Retinal pigment epithelial cell (primary cell): ENCODE measurements at regions not wholly inside any gene's neighbourhood (a gene's known extent, or its start where the extent isn't known, plus 50 kb on each side); places are given as distances from the start of the nearest gene placed in this dataset.

Source experiments
- DNase-seq: peaks from one replicate; pipeline ENCODE4 v3.0.0-alpha.2; 2010; ENCODE audit warnings: low read depth
- H3K4me3 ChIP-seq: 2 replicates; pipeline ENCODE4 v1.5.1; 2011; ENCODE audit warnings: mild to moderate bottlenecking, low read length, control low read depth, moderate library complexity
- CTCF ChIP-seq: conservative IDR thresholded peaks from 2 replicates; pipeline ENCODE4 v1.5.1; 2011; ENCODE audit warnings: low read depth, low read length, control low read depth, inconsistent platforms

GRCh38 chr1:43041591-43041990, 82.9 kb upstream of the SLC2A1 start:
- TF ChIP-seq CTCF = no peak
- H3K4me3 ChIP-seq = no peak overlapping the region
- DNase-seq = no peak

DNA sequence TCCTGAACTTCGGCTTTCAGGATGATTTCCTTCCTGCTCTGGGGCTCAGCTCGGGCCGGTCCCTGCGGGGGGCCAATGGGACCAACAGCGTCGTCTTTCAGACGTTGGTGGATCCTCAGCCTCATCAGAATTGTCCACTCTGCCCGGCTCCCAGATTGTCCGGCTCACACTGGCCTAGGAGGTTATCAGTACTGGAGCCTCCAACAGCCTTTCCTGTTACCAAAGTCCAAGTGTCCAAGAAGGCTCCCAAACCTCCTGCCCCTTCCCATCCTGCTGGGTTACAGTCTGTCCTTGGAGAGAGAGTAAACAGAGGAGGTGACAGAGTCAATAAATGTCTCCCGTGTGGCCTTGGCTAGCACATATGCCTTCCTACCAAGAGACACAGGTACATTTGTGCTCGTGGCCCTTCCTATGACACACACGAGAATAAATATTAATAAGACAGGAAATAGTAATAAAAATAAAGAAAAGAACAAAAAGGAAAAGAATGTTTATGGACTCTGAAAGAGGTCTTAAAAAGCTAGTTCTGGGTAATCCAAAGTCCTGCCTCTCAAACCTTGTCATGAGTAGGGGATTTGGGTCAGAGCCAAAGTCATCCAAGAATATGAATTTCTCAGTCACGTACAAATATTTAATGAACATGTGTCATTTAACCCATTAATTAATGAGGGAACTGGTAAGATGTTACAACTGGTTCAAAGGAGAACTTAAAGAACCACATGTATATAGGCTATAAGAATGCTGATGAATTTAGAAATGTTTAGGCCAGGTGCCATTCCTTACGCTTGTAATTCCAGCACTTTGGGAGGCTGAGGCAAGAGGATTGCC, 80.8 kb upstream of the SLC2A1 start:
- H3K4me3 ChIP-seq = no peak overlapping the region
- TF ChIP-seq CTCF = no peak
- peak; percentile 54 for DNase-seq

DNA sequence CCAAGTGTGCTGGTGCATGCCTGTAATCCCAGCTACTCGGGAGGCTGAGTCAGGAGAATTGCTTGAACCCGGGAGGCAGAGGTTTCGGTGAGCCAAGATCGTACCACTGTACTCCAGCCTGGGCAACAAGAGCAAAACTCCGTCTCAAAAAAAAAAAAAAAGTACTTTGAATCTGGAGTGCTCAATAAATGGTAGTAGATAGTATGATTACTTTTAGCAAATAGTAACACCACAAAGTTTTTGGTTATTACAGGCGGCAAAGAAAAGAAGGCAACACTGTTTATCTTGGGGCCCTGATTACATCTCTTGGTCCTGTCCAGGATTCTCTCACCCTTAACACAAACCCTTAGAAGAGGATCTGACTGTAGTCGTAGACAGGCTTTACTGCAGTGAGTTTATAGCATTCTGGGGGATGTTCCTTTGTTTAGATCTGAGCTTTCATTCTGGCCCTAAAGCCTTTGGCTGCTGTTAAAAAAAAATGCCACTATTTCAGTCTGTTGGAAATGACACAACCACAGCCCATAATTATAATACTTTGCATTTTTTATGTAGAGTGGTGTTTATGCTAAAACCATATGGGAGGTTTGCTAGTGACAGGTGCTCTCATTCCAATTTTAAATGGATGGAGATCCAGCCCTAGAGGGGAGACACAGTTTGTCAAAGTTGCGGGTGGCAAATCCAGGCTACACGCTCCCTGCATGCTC, 79.7 kb upstream of the SLC2A1 start:
- TF ChIP-seq CTCF = no peak
- DNase-seq = no peak
- no peak overlapping the region for H3K4me3 ChIP-seq

DNA sequence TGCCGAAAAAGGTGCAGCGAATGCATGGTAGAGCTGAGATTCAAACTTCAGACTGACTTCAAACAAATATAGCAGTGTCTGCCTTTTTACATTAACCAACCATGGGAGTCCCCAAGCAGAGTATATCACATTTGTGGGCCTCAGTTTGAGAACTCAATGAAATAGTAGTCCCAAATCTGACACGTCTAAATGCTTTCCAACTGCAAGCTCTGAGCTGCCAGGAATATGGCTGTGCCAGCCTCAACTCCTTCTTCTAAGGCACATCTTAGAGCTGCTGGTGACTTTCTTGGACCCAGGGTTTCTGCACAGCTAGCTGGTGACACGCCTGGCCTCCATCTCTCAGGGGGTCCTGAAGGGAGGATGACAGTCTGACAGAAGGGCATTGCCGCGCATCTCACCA, 78.8 kb upstream of the SLC2A1 start:
- no peak for TF ChIP-seq CTCF
- DNase-seq = no peak
- no peak overlapping the region for H3K4me3 ChIP-seq

DNA sequence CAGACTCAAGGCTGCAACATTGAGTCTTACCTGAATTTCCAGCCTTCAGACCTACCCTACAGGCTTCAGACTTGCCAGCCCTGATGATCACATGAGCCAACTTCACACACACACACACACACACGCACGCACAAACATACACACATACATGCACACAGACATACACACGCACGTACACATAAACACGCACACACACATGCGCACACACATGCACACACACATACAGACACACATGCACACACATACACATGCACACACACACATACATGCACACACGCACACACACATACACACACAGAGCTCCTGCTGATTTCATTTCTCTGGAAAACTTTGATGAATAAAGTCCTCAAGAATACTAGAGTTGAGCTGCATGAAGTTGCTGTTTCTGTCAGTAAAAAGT, 78.3 kb upstream of the SLC2A1 start:
- H3K4me3 ChIP-seq = no peak overlapping the region
- no peak for DNase-seq
- TF ChIP-seq CTCF = no peak

DNA sequence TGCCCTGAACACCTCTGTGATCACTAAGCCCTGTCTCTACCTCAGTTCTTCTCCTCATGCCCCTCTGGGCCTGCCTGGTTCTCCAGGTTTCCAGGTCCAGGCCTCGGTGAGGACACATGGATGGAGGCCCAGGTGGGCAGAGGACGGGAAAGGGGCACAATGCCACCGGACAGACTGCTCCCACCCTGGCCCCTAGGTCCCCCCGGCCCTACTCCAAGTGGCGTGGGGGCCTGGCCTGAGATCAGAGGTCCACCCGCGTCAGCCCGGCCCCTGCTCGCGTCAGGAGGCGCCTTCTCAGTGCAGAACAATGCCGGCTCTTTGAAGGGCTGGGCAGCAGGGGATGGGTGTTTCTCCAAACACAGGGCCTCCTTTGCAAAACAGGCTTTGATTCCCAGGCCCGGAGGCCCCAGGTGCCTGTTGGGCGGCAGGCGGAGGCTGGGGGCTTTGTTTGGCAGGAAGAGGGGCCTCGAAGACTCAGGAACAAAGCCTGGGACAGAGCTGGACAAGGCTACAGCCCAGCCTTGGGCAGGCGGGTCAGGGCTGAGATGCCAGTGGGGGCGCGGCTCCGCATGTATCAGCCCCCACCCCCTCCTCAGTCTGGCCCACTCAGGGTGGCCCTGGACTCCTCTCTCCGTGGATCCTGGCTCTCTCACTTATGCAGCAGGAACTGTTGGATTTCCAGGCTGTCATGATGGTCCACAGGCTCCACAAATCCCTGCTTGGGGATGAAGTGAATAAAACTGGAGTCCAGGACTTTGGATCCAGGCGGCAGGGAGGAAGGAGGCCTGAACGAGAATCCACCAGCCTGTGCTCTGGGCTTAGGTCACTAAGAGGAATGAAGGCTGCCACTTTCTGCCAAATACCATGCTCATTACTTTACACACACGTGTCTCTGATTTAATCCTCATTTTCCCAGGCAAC, 77.4 kb upstream of the SLC2A1 start:
- no peak overlapping the region for H3K4me3 ChIP-seq
- TF ChIP-seq CTCF = no peak
- peak; percentile 86 for DNase-seq
